Cardiac muscle cell (in vitro differentiated cells and primary cell): ENCODE measurements at regions not wholly inside any gene's neighbourhood (a gene's known extent, or its start where the extent isn't known, plus 50 kb on each side); places are given as distances from the start of the nearest gene placed in this dataset.
A peak's percentile ranks its signal among the peaks of the same experiment; 100 is the strongest.

Source experiments
- DNase-seq, 2 donors: peaks; one replicate each; pipeline versions ENCODE4 v3.0.0 to v3.0.0-alpha.2; 2010 to 2017; ENCODE audit warnings: low read depth in 1 of 2, low spot score in 1 of 2
- H3K27ac ChIP-seq: fragments of 200-600 bp; sonication (generic); 2 replicates; pipeline ENCODE4 v1.5.1; 2016
- H3K27me3 ChIP-seq: fragments of 200-600 bp; sonication (generic); 2 replicates; pipeline ENCODE4 v1.6.0; 2016; ENCODE audit warnings: control low read depth
- H3K36me3 ChIP-seq: fragments of 200-600 bp; sonication (generic); 2 replicates; pipeline ENCODE4 v1.5.1; 2016; ENCODE audit warnings: control low read depth
- H3K4me1 ChIP-seq: fragments of 200-600 bp; sonication (generic); 2 replicates; pipeline ENCODE4 v1.8.1; 2017; ENCODE audit warnings: low read depth, mild to moderate bottlenecking, mixed run types
- H3K4me3 ChIP-seq: fragments of 200-600 bp; sonication (generic); 2 replicates; pipeline ENCODE4 v1.5.1; 2016; ENCODE audit warnings: mild to moderate bottlenecking
- H3K9me3 ChIP-seq: fragments of 200-600 bp; sonication (generic); 2 replicates; pipeline ENCODE4 v1.5.1; 2017; ENCODE audit warnings: low read depth, mild to moderate bottlenecking, control low read depth
- CTCF ChIP-seq: IDR thresholded peaks from 2 replicates; pipeline ENCODE4 v1.5.1; 2012; ENCODE audit warnings: low read depth, mild to moderate bottlenecking, low read length

GRCh38 chr14:65826946-65827345 lies 414.4 kb downstream of the FUT8 start:
- no peaks in the 10 kb centered on the region for H3K36me3 ChIP-seq
- no peak for DNase-seq
- no peak for TF ChIP-seq CTCF
- no peak overlapping the region for H3K27ac ChIP-seq
- no peaks in the 10 kb centered on the region for H3K9me3 ChIP-seq
- H3K27me3 ChIP-seq: no peaks in the 10 kb centered on the region
- H3K4me3 ChIP-seq: no peak overlapping the region
- no peaks in the 10 kb centered on the region for H3K4me1 ChIP-seq

GRCh38 chr14:65827520-65827919 lies 415.0 kb downstream of the FUT8 start:
- Histone ChIP-seq H3K27me3 (no peaks in the 10 kb centered on the region), H3K36me3 (no peaks in the 10 kb centered on the region), H3K4me3 (no peak overlapping the region), H3K27ac (no peak overlapping the region), H3K4me1 (no peaks in the 10 kb centered on the region), H3K9me3 (no peaks in the 10 kb centered on the region)
- no peak for TF ChIP-seq CTCF
- DNase-seq: no peak

- TF ChIP-seq CTCF: no peak
- DNase-seq: no peak
- no peak overlapping the region for H3K4me3 ChIP-seq
Observed at GRCh38 chr14:65828396-65828795, 415.9 kb downstream of the FUT8 start.

GRCh38 chr14:65832431-65833266 lies 420.1 kb downstream of the FUT8 start:
- DNase-seq: peak; percentile 34 to 39
- H3K27me3 ChIP-seq: no peaks in the 10 kb centered on the region
- TF ChIP-seq CTCF: peak; percentile 42

More at GRCh38 chr14:65828396-65828795, 415.9 kb downstream of the FUT8 start:
- Histone ChIP-seq H3K9me3 (no peaks in the 10 kb centered on the region), H3K36me3 (no peaks in the 10 kb centered on the region), H3K27ac (no peak overlapping the region), H3K27me3 (no peaks in the 10 kb centered on the region), H3K4me1 (peaks cover 5% of the 10 kb centered on the region)

GRCh38 chr14:65833267-65833880 lies 420.8 kb downstream of the FUT8 start:
- no peak for TF ChIP-seq CTCF
- Histone ChIP-seq H3K36me3 (no peaks in the 10 kb centered on the region), H3K27me3 (no peaks in the 10 kb centered on the region), H3K9me3 (no peaks in the 10 kb centered on the region), H3K27ac (no peak overlapping the region), H3K4me3 (no peak overlapping the region), H3K4me1 (peaks cover 5% of the 10 kb centered on the region)
- no peak for DNase-seq

More at GRCh38 chr14:65832431-65833266, 420.1 kb downstream of the FUT8 start:
- Histone ChIP-seq H3K36me3 (no peaks in the 10 kb centered on the region), H3K9me3 (no peaks in the 10 kb centered on the region), H3K4me3 (no peak overlapping the region), H3K27ac (no peak overlapping the region), H3K4me1 (peaks cover 5% of the 10 kb centered on the region)
